Heart left ventricle (tissue), 16 donors: ENCODE measurements at regions not wholly inside any gene's neighbourhood (a gene's known extent, or its start where the extent isn't known, plus 50 kb on each side); places are given as distances from the start of the nearest gene placed in this dataset.

ENCODE experiments used
- ATAC-seq, 4 donors: fragments of 200-7000 bp; cut with Tn5 transposase; one replicate each; pipeline ENCODE4 v1.9.1; 2020 to 2022; ENCODE audit warnings: moderate library complexity in 4 of 4, mild to moderate bottlenecking in 3 of 4, moderate number of reproducible peaks in 1 of 4
- DNase-seq, 5 donors: peaks; one replicate each; pipeline ENCODE4 v3.0.0-alpha.2; 2020
- H3K27ac ChIP-seq, 12 donors: fragments of 200-600 bp; sonication (generic) in 4 of 12; one replicate each; pipeline versions ENCODE4 v1.5.0 to v1.8.0; 2016 to 2022; ENCODE audit warnings: mild to moderate bottlenecking in 2 of 12
- H3K27me3 ChIP-seq, 9 donors: fragments of 200-600 bp; sonication (generic) in 2 of 9; one replicate each; pipeline versions ENCODE4 v1.5.1 to v1.8.0; 2016 to 2022; ENCODE audit warnings: mild to moderate bottlenecking in 3 of 9
- H3K36me3 ChIP-seq, 9 donors: fragments of 200-600 bp; sonication (generic) in 2 of 9; one replicate each; pipeline versions ENCODE4 v1.5.0 to v1.8.0; 2018 to 2022; ENCODE audit warnings: mild to moderate bottlenecking in 2 of 9
- H3K4me1 ChIP-seq, 12 donors: fragments of 200-600 bp; sonication (generic) in 4 of 12; one replicate each; pipeline versions ENCODE4 v1.5.0 to v1.8.0; 2016 to 2022; ENCODE audit warnings: mild to moderate bottlenecking in 3 of 12
- H3K4me3 ChIP-seq, 12 donors: fragments of 200-600 bp; sonication (generic) in 4 of 12; one replicate each; pipeline versions ENCODE4 v1.5.0 to v1.8.0; 2017 to 2022; ENCODE audit warnings: mild to moderate bottlenecking in 9 of 12, moderate library complexity in 4 of 12
- H3K9me3 ChIP-seq, 12 donors: fragments of 200-600 bp; sonication (generic) in 4 of 12; one replicate each; pipeline versions ENCODE4 v1.5.0 to v1.8.0; 2016 to 2022; ENCODE audit warnings: mild to moderate bottlenecking in 1 of 12
- CTCF ChIP-seq, 12 donors: fragments of 200-600 bp; sonication (generic) in 4 of 12; IDR thresholded peaks; one replicate each; pipeline versions ENCODE4 v1.5.0 to v1.8.0; 2018 to 2022; ENCODE audit warnings: antibody characterized with exemption in 12 of 12, mild to moderate bottlenecking in 5 of 12
- POLR2A ChIP-seq, 2 donors: fragments of 450-650 bp; IDR thresholded peaks; one replicate each; pipeline ENCODE4 v1.6.1; 2017; ENCODE audit warnings: antibody characterized with exemption in 2 of 2, mild to moderate bottlenecking in 2 of 2, moderate library complexity in 2 of 2
- WGBS, 4 donors: extraction: QIAGEN DNeasy Blood & Tissue Kit in 2 of 4; methylation state at CpG; one replicate each; pipeline versions ENCODE4 v1.1.5 to v1.1.7; 2013 to 2018; 5-methylcytosine and 5-hydroxymethylcytosine counted together
- intact Hi-C, 10 donors: fragments of 100-400 bp; cut with DNase I; formaldehyde crosslinking; loops; one replicate each; pipeline versions ENCODE4 v1.11.1 to v1.14.2; 2022
- donor health status: ischemic (EF 13 %, LVEDD 7.1; RV severe dilation, severe dysfunction).
- donor health status: healthy with polysubstance abuse.
- donor health status: DM: no; HTN: yes; CAD: no.
- donor health status: DM: no; HTN: no; CAD: no.
- donor health status: ischemic (EF 25% LVEDD 6.9; RV normal size, moderate dysfunction).
- donor health status: ischemic (EF 25% LVEDD 5.7; RV mildly dilated, moderate dysfunction).
- donor health status: healthy.
- donor health status: DM: yes; HTN: yes; CAD: no.
- donor health status: ischemic (EF 35%, LVEDD 5.7; RV mildly dilated, moderate dysfunction).
- donor health status: nonischemic (EF 11% LVEDD 7.7; RV severe dilation, severe dysfunction).
- donor health status: DM: yes; HTN: yes; CAD: no.
- donor health status: PGD.
- donor health status: ischemic (EF 29% LVEDD 5.4; RV normal size, mild dysfunction).
- donor health status: nonischemic (EF 23%, LVEDD 6.1; RV moderate dilation, normal function).

- Histone ChIP-seq H3K27ac (no peak overlapping the region), H3K4me1 (no peaks in the 10 kb centered on the region), H3K27me3 (no peaks in the 10 kb centered on the region), H3K36me3 (no peaks in the 10 kb centered on the region), H3K9me3 (no peaks in the 10 kb centered on the region), H3K4me3 (no peak overlapping the region)
- TF ChIP-seq POLR2A (IDR thresholded peaks at IDR 0.05), result no peak
- TF ChIP-seq CTCF (IDR thresholded peaks at IDR 0.05), result no peak
- no peak for DNase-seq
- no peak for ATAC-seq
- intact Hi-C loops, result no loop called here
- 88 to 91% methylated on average over 2 of the region's 2 CpGs; no CpG with 5 or more reads in 2 of the 4 donors for WGBS, 4 donors
These were observed 842.2 kb upstream of the AMELY start for GRCh38 chrY:7753711-7754110.

- no peak for TF ChIP-seq CTCF (IDR thresholded peaks at IDR 0.05)
- TF ChIP-seq POLR2A (IDR thresholded peaks at IDR 0.05), result no peak
- 81 to 86% methylated on average over 4 of the region's 4 CpGs; no CpG with 5 or more reads in 2 of the 4 donors for WGBS, 4 donors
- no peaks in the 10 kb centered on the region for H3K4me1 ChIP-seq
- H3K9me3 ChIP-seq, result no peaks in the 10 kb centered on the region
- H3K4me3 ChIP-seq, result no peak overlapping the region
- DNase-seq (no peak), ATAC-seq (no peak)
- no peaks in the 10 kb centered on the region for H3K27me3 ChIP-seq
- H3K27ac ChIP-seq, result no peak overlapping the region
- intact Hi-C loops, result no loop called here
- no peaks in the 10 kb centered on the region for H3K36me3 ChIP-seq
These were observed 835.2 kb upstream of the AMELY start for GRCh38 chrY:7746781-7747180.

- H3K4me1 ChIP-seq, result no peaks in the 10 kb centered on the region
- no peak overlapping the region for H3K27ac ChIP-seq
- DNase-seq (no peak), ATAC-seq (no peak)
- no peaks in the 10 kb centered on the region for H3K9me3 ChIP-seq
- 89 to 94% methylated on average over 1 of the region's 1 CpG; no CpG with 5 or more reads in 2 of the 4 donors for WGBS, 4 donors
- H3K4me3 ChIP-seq, result no peak overlapping the region
- H3K27me3 ChIP-seq, result no peaks in the 10 kb centered on the region
- TF ChIP-seq POLR2A (IDR thresholded peaks at IDR 0.05) (no peak), CTCF (IDR thresholded peaks at IDR 0.05) (no peak)
- intact Hi-C loops, result no loop called here
- H3K36me3 ChIP-seq, result no peaks in the 10 kb centered on the region
These were observed 834.0 kb upstream of the AMELY start for GRCh38 chrY:7745581-7745901.

- H3K4me3 ChIP-seq, result no peak overlapping the region
- H3K9me3 ChIP-seq, result no peaks in the 10 kb centered on the region
- no peaks in the 10 kb centered on the region for H3K36me3 ChIP-seq
- TF ChIP-seq POLR2A (IDR thresholded peaks at IDR 0.05) (no peak), CTCF (IDR thresholded peaks at IDR 0.05) (peak in 1 of 12 donors; percentile 10)
- DNase-seq (no peak), ATAC-seq (no peak)
- no peaks in the 10 kb centered on the region for H3K27me3 ChIP-seq
- 26 to 31% methylated on average over 2 of the region's 2 CpGs; no CpG with 5 or more reads in 2 of the 4 donors for WGBS, 4 donors
- H3K4me1 ChIP-seq, result no peaks in the 10 kb centered on the region
- no peak overlapping the region for H3K27ac ChIP-seq
- intact Hi-C loops, result no loop called here
These were observed 833.4 kb upstream of the AMELY start for GRCh38 chrY:7744691-7745580.
